Tibial nerve (tissue), 4 donors: ENCODE measurements at regions not wholly inside any gene's neighbourhood (a gene's known extent, or its start where the extent isn't known, plus 50 kb on each side); places are given as distances from the start of the nearest gene placed in this dataset.

Source experiments
- EP300 ChIP-seq, 2 donors: sonication (generic); formaldehyde crosslinking; IDR thresholded peaks; one replicate each; pipeline ENCODE4 v1.6.1; 2017; ENCODE audit warnings: antibody characterized with exemption in 2 of 2, mild to moderate bottlenecking in 1 of 2
- POLR2A ChIP-seq, 2 donors: fragments of 450-650 bp; IDR thresholded peaks; one replicate each; pipeline ENCODE4 v1.6.1; 2017; ENCODE audit warnings: antibody characterized with exemption in 2 of 2, mild to moderate bottlenecking in 2 of 2, moderate library complexity in 2 of 2
- TF ChIP-seq, protein P1 (sequence below), 5 experiments: fragments of 200-600 bp in 3 of 5; fragments of 450-650 bp in 2 of 5; sonication (generic) in 3 of 5; IDR thresholded peaks; one replicate each; pipeline ENCODE4 v1.5.1; 2016 to 2019; ENCODE audit warnings: antibody characterized with exemption in 5 of 5, mild to moderate bottlenecking in 3 of 5, moderate library complexity in 2 of 5

DNA sequence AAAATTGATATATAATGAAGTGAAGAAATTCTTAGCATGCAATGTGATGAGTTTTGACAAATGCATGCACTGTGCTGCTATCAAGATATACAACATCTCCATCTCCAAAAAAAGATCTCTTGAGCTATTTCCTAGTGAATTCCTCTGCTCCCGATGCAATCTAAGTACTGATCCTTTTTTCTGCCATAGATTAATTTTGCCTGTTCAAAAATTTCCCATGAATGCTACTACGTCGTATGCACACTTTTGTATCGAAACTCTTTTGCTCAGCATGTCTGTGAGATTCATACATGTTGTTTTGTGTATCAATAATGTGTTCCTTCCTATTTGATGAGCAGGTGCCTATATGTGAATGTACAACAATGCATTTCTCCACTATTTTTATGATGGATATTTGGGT, 647.4 kb downstream of the MTRR start:
- TF ChIP-seq, protein P1, sequence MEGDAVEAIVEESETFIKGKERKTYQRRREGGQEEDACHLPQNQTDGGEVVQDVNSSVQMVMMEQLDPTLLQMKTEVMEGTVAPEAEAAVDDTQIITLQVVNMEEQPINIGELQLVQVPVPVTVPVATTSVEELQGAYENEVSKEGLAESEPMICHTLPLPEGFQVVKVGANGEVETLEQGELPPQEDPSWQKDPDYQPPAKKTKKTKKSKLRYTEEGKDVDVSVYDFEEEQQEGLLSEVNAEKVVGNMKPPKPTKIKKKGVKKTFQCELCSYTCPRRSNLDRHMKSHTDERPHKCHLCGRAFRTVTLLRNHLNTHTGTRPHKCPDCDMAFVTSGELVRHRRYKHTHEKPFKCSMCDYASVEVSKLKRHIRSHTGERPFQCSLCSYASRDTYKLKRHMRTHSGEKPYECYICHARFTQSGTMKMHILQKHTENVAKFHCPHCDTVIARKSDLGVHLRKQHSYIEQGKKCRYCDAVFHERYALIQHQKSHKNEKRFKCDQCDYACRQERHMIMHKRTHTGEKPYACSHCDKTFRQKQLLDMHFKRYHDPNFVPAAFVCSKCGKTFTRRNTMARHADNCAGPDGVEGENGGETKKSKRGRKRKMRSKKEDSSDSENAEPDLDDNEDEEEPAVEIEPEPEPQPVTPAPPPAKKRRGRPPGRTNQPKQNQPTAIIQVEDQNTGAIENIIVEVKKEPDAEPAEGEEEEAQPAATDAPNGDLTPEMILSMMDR (IDR thresholded peaks at IDR 0.05): no peak
- TF ChIP-seq POLR2A (IDR thresholded peaks at IDR 0.05): no peak
- TF ChIP-seq EP300 (IDR thresholded peaks at IDR 0.05): no peak
